Inflammatory macrophage (primary cell): ENCODE measurements at regions not wholly inside any gene's neighbourhood (a gene's known extent, or its start where the extent isn't known, plus 50 kb on each side); places are given as distances from the start of the nearest gene placed in this dataset.

Experiments used
- DNase-seq, 2 donors: peaks; one replicate each; pipeline ENCODE4 v3.0.0-alpha.2; 2020 to 2022

DNA sequence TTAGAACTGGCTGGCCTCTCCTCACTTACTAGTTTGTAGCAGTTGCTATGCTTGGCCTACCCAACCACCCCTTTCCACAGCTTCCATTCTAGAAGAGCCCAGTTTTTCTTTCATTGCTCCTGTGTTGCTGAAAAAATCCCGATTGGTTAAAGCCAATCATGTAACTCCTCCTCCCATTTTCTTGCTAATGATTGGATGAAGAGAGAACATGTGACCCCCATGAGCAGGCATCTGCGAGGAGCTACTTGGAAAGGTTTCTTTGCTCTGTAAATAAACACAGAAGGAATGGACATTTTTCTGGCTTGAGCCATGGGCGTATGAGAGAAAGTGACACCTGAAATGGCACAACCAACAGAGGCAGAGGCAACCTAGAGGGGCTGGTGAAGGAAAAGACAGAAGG lies 773.8 kb upstream of the TBX3 start:
- DNase-seq: no peak

DNA sequence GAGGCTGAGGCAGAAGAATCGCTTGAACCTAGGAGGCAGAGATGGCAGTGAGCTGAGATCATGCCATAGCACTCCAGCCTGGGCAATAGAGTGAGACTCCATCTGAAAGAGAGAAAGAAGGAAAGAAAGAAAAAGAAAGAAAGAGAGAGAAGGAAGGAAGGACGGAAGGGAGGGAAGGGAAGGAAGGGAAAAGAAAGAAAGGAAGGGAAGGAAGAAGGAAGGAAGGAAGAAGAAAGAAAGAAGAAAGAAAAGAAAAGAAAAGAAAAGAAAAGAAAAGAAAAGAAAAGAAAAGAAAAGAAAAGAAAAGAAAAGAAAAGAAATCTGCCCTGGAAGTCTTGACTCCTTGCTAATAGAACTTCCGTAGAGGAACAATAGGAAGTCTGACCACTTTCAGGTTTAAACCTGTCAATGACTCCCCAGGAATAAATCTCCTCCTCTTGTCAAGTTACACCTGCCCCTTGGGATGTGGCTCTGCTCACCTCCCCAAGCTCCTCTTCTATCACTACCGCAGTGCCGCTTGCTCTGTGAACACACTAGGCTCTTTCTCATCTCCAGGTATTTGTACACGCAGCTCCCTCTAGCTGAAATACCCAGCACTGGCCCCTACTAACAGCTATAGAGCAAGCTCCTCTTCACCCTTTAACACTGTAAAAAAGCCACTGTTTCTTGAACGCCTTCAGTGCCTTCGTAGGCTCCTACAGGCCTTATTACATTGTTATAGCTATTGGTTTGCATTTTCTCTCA lies 773.1 kb upstream of the TBX3 start:
- no peak for DNase-seq

DNA sequence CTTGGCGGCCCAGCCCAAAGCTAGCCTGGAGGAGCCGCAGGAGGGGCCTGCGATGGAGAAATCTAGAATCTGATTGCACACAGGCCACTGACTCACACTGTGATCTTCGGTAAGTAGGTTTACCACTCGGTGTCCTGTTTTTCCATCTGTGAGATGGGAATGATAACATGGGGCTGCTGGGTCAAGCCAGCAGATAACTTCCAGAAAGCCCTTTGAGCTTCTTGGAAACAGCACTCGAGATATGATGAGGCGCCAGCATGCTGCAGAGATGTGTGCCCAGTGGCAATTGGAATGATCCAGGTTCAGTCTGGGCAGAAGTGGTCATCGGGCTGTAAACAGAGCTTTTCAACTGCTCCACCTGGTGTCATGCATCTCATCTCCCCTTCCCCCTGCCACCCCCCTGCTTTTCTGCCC lies 771.3 kb upstream of the TBX3 start:
- no peak for DNase-seq

DNA sequence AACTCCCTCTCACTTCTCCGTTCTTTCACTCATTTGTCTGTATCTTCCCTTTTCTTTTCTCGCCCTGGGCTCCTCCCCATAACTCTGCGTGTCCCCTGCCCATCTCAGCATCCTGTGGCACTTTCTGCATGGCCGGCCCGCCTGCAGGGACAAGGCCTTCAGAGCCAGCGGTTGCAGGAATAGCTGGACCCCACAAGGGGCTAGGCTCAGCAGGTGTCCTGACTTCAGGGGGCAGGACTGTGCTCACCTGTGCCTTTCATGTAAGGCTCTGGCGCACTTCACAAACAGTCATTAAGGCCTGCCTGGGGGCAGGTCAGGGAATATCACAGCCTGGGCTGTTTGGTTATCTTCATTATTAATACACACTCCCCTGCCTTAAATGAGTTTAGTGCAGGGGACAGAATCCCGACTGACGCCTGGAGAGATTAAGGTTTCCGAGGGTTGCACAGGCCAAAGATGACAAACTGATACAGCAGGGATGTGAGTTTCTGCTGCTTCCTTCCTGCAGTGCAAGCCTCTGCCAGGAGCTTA lies 768.8 kb upstream of the TBX3 start:
- no peak for DNase-seq

- DNase-seq: no peak
Measured at GRCh38 chr12:115451780-115452736, 768.1 kb upstream of the TBX3 start.

DNA sequence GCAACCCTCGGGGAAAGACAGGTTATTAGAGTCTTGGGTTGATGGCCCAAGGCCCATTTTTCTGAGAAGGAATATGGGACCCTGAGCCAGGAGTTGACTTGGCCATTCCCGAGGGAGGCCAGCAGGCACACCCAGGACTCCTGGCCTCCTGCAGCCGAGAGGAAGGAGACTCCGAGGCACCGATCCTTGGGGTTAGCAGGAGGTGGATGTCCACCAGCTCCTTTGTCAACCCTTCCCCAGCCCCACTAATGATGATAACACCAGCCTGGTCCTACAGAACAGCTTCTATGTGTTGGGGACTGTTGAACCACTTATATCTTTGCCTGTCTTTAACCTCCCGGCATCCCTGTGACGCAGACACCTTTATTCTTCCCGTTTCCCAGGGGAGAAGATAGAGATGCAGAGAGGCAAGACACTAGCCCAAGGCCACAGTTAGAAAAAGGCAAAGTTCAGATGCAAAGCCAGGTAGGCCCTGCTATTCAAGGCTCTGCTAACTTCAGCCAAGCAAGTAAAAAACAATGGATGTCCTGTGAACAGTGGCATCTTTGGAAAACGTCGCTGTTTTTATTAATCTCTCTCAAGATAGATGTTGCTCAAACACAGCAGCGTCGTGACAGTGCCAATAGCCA lies 767.3 kb upstream of the TBX3 start:
- DNase-seq: no peak

- no peak for DNase-seq
Measured at GRCh38 chr12:115450710-115451109, 766.7 kb upstream of the TBX3 start.

- no peak for DNase-seq
Measured at GRCh38 chr12:115450017-115450416, 766.0 kb upstream of the TBX3 start.

DNA sequence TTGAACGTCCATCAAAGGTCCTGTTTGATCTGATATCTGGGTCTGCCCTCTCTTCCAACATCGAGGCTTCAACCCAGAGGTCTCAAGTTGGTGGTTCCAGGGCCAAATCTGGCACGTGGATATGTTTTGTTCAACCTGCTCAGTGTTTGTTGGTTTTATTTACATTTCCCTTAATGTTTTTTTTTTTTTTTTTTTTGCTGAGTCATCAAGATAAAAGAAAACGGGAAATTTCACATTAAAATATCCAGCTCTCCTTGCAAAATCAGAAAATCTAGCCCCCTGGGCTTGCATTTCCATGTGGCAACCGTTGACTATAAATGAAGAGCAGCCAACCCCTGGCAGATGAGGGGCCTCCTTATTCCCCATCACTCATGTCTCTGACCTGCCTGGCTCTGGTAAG lies 765.6 kb upstream of the TBX3 start:
- no peak for DNase-seq

DNA sequence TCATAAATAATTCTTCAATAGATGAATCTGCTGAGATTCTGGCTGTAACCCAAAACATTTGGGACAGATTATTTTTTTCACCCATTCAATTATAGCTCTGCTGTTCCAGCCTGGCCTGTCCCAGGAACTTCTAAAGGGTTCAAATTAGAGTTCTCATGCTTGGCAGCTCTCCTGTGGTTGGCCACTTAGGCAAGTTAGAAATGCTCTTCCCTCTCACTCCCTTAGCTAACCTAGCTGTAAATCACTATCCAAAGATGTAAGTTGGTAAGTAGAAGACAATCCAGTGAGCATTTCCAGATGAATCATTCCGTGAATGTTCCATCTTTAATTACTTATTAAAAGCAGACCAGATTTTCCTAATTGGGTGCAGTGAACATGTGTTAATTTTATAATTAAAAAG lies 760.4 kb upstream of the TBX3 start:
- no peak for DNase-seq

DNA sequence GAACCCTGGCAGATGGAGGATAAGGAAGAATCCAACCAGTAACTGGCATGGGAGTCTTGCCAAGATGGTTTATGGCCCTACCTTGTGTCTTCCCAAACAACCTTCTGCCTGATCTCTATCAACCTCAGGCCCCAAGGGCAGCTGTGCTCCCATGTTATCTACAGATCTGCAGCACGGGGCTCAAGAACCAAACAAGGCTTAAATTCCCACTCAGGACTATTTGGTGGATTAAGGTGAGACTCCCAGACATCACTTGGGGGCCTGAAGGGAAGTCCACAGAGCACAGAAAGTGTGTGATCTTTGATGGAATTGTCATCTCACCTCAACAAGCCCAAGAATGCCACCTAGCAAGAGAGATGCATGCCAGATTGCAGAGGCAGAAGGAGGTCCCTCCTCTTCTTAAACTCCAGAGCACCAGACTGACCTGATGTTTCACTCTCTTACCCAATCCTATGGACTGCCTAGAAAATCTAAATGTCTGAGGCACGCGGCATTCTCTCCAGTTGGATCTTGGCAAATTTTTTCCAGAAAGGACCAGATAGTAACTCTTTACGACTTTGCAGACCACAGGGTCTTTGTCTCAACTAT lies 759.5 kb upstream of the TBX3 start:
- no peak for DNase-seq

GRCh38 chr12:115440438-115440837 lies 756.5 kb upstream of the TBX3 start:
- DNase-seq: no peak

- DNase-seq: no peak
Measured at GRCh38 chr12:115439008-115439601, 755.1 kb upstream of the TBX3 start.

GRCh38 chr12:115438314-115438713 lies 754.3 kb upstream of the TBX3 start:
- DNase-seq: no peak

DNA sequence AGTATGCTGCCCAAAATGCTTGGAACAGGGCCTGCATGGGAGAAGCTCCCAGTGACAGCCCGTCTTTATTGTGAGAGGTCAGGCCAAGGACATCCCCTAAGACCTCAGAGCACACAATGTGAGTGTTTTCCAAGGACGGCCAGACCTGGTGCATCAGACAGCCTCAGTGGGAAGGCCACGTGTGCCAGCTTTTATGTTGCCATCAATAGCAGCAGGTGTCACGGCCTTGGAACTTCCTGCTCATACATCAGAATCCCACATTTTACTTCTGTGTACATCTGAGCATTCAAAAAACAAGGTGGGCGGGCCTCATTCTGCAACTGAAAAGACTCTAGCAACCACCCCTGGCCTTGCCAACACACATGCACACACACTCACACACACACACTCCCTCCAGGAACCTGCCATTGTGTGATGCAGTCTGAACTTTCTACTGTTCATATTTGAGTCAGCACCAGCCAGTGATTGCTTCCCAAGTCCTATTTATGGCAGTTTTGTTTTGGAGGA lies 753.1 kb upstream of the TBX3 start:
- no peak for DNase-seq

DNA sequence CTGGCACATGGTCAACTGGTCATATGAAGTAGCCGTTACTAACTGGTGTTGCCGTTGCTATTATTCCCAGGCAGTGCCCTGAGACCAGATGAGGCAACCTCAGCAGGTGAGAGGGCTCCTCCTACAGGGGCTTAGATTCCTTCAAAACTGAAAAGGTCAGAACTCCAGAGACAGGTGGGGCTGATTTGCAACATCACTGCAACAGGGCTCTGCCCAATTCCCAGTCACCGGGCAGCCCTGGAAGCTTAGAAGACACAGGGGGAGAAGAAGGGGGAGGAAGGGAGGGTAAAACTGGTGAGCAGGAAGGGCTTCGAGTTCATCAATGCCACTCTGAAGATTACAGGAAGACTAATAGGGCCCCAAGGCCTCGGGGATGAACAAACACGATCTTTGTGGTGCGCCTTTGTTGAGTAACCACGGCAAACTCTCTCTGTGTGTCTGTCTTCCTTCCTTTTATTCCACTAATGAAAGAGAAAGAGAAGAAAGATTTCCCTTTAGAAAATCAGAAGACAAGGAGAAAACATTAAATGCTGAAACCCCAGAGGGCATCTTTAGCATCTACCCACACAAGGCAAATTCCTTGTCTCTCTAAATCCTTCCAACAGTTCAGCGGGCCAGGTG lies 749.1 kb upstream of the TBX3 start:
- no peak for DNase-seq

- DNase-seq: no peak
Measured at GRCh38 chr12:115430636-115431035, 746.7 kb upstream of the TBX3 start.

GRCh38 chr12:115426732-115427131 lies 742.8 kb upstream of the TBX3 start:
- no peak for DNase-seq

- DNase-seq: no peak
Measured at GRCh38 chr12:115424003-115424402, 740.0 kb upstream of the TBX3 start.

DNA sequence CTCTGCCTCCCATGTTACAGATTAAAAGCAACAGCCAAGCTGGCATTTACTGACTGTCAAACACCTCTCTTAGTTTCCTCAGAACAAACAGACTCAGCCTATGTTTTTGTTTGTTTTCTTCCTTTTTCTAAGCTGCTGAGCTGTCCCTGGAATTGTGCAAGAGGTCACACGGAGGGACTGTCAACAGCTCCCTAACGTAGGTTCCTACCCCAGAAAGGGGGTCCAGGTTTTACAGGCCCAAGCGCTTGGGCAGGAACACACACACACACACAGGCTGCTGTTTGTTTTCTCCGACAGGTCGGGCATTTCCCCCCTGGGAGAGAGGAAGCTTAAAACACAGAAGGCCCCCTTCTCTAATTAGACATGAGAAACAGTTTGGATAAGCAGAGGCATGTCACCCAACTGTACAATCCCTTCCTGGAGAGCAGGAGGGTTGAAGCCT lies 739.6 kb upstream of the TBX3 start:
- DNase-seq: peak in 1 of 2 donors; percentile 15

DNA sequence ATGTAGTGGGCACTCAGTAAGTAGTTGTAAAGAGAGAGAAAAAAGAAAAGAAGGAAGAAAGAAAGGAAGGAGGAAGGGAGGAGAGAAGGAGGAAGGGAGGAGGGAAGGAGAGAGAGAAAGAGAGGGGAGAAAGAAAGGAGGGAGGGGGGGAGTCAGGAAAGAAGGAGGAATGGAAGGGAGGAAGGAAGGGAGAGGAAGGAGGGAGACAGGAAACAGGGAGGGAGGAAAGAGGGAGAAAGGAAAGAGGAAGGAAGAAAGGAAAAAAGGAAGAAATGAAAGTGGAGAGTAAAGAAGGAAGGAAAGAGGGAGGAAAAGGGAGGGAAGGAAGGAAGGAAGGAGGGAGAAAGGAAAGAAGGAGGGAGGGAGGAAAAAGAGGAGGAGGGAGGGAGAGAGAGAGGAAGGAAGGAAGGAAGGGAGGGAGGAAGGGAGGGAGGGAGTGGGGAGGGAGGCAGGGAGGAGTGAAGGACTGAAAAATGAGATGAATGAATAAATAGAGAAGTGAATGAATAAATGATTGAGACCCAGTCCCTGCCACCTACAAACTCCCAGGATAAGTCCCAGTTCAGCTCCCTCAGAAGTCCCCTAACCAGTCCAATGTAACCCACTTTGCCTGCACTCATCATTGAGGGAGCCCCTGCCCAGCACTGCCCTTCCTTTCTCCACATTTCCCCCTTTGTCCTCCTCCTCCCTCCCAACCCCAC lies 739.0 kb upstream of the TBX3 start:
- DNase-seq: no peak
